Mammary epithelial cell (primary cell): ENCODE measurements at regions not wholly inside any gene's neighbourhood (a gene's known extent, or its start where the extent isn't known, plus 50 kb on each side); places are given as distances from the start of the nearest gene placed in this dataset.

Source experiments
- CTCF ChIP-seq, 2 donors: IDR thresholded peaks in 1 of 2; conservative IDR thresholded peaks in 1 of 2; 2 replicates each; pipeline ENCODE4 v1.5.1; 2011 to 2012; ENCODE audit warnings: inconsistent platforms in 2 of 2, low read length in 2 of 2, mild to moderate bottlenecking in 2 of 2, control low read depth in 1 of 2, low read depth in 1 of 2; ENCODE audit not compliant: insufficient read depth in 1 of 2; ENCODE audit errors: extremely low read depth in 1 of 2
- EZH2 ChIP-seq: IDR thresholded peaks from 2 replicates; pipeline ENCODE4 v1.6.1; 2012; ENCODE audit warnings: low read length, inconsistent platforms, borderline replicate concordance

DNA sequence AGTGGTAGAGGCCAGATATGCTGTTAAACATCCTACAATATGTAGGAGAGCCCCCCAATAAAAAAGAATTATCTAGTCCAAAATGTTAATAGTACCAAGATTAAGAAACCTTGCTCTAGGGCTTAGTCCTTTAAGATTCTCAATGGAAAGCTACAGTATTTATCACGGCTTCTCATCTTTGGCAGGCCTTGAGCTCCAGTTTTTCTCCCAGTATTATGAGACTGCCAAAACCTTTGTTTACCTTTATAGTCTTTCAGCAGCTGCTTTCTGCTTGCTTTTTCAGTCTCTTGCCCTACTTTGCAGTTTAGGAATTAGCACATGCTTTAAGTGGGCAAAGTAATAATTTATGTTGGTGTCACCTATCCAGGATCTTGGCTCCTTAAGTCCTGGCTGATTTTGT is 59.7 kb downstream of the NHLRC1 start:
- TF ChIP-seq CTCF (conservative IDR thresholded peaks at IDR 0.05 in 1 of 2, IDR thresholded peaks at IDR 0.05 in 1 of 2; ENCODE audit: extremely low read depth in 1 of 2, insufficient read depth in 1 of 2, low read depth in 1 of 2, low read length in 2 of 2), result no peak
- TF ChIP-seq EZH2, result no peak
